Esophagus muscularis mucosa (tissue), 4 donors: ENCODE measurements at regions not wholly inside any gene's neighbourhood (a gene's known extent, or its start where the extent isn't known, plus 50 kb on each side); places are given as distances from the start of the nearest gene placed in this dataset.

Experiments
- EP300 ChIP-seq: sonication (generic); formaldehyde crosslinking; IDR thresholded peaks from one replicate; pipeline ENCODE4 v1.6.1; 2017; ENCODE audit warnings: antibody characterized with exemption
- POLR2A ChIP-seq: fragments of 450-650 bp; IDR thresholded peaks from one replicate; pipeline ENCODE4 v1.6.1; 2017; ENCODE audit warnings: antibody characterized with exemption, moderate library complexity, mild to moderate bottlenecking, low read depth
- POLR2AphosphoS5 ChIP-seq, 2 donors: sonication (generic); formaldehyde crosslinking; IDR thresholded peaks; one replicate each; pipeline ENCODE4 v1.6.1; 2017; ENCODE audit warnings: antibody characterized with exemption in 2 of 2
- TF ChIP-seq, protein P1 (sequence below), 3 experiments: fragments of 200-600 bp in 2 of 3; fragments of 450-650 bp in 1 of 3; sonication (generic) in 2 of 3; IDR thresholded peaks; one replicate each; pipeline ENCODE4 v1.5.1; 2017 to 2019; ENCODE audit warnings: antibody characterized with exemption in 3 of 3, mild to moderate bottlenecking in 2 of 3, moderate library complexity in 1 of 3

- TF ChIP-seq, protein P1, sequence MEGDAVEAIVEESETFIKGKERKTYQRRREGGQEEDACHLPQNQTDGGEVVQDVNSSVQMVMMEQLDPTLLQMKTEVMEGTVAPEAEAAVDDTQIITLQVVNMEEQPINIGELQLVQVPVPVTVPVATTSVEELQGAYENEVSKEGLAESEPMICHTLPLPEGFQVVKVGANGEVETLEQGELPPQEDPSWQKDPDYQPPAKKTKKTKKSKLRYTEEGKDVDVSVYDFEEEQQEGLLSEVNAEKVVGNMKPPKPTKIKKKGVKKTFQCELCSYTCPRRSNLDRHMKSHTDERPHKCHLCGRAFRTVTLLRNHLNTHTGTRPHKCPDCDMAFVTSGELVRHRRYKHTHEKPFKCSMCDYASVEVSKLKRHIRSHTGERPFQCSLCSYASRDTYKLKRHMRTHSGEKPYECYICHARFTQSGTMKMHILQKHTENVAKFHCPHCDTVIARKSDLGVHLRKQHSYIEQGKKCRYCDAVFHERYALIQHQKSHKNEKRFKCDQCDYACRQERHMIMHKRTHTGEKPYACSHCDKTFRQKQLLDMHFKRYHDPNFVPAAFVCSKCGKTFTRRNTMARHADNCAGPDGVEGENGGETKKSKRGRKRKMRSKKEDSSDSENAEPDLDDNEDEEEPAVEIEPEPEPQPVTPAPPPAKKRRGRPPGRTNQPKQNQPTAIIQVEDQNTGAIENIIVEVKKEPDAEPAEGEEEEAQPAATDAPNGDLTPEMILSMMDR (IDR thresholded peaks at IDR 0.05): no peak
- no peak for TF ChIP-seq POLR2AphosphoS5 (IDR thresholded peaks at IDR 0.05)
- no peak for TF ChIP-seq POLR2A
- no peak for TF ChIP-seq EP300
These were observed 114.2 kb upstream of the MIR17HG start for GRCh38 chr13:91233291-91233690.
